IMR-90 (cell line): ENCODE measurements at regions not wholly inside any gene's neighbourhood (a gene's known extent, or its start where the extent isn't known, plus 50 kb on each side); places are given as distances from the start of the nearest gene placed in this dataset.

Experiments
- ATAC-seq: fragments of 200-7000 bp; cut with Tn5 transposase; 2 replicates; pipeline ENCODE4 v1.9.1; 2020; ENCODE audit warnings: low read depth, mild to moderate bottlenecking, moderate library complexity
- BruUV-seq: library from RNA; stranded (reverse); fragments of 400-500 nt; replicated peaks from 2 replicates; lab custom pipeline; 2021; lab: Mats Ljungman, UMichigan
- CTCF ChIA-PET: fragments of 300-600 bp; formaldehyde crosslinking; extraction: SDS; loops from one replicate; lab custom pipeline; 2021; ENCODE audit warnings: antibody characterized with exemption; lab: Yijun Ruan, JAX
- POLR2A ChIA-PET: fragments of 300-600 bp; sonication (Branson Sonifier 250); formaldehyde crosslinking; loops from one replicate; lab custom pipeline; 2022; ENCODE audit warnings: antibody characterized with exemption; ENCODE audit not compliant: unreplicated experiment; lab: Charles Lee
- DNase-seq: peaks from one replicate; pipeline ENCODE4 v3.0.0; 2013
- H2AFZ ChIP-seq: replicated peaks from 2 replicates; pipeline ENCODE3; 2013; ENCODE audit warnings: low read length, mild to moderate bottlenecking; ENCODE audit not compliant: poor library complexity
- H2AK5ac ChIP-seq: 2 replicates; pipeline ENCODE4 v1.6.1; 2013; ENCODE audit warnings: low read depth, low read length, inconsistent platforms
- H2AK9ac ChIP-seq: replicated peaks from 2 replicates; pipeline ENCODE3; 2013; ENCODE audit warnings: mild to moderate bottlenecking, low read depth, low read length, moderate library complexity; ENCODE audit not compliant: poor library complexity
- H2BK120ac ChIP-seq: 2 replicates; pipeline ENCODE4 v1.6.1; 2013; ENCODE audit warnings: low read depth, low read length, inconsistent platforms
- H2BK15ac ChIP-seq: 3 replicates; pipeline ENCODE4 v1.6.1; 2013; ENCODE audit warnings: low read depth, low read length, inconsistent platforms
- H2BK20ac ChIP-seq: 2 replicates; pipeline ENCODE4 v1.6.1; 2013; ENCODE audit warnings: low read depth, mild to moderate bottlenecking, inconsistent platforms, low read length, moderate library complexity
- H2BK5ac ChIP-seq: 2 replicates; pipeline ENCODE4 v1.6.1; 2013; ENCODE audit warnings: mild to moderate bottlenecking, low read depth, low read length, inconsistent platforms; ENCODE audit not compliant: poor library complexity, severe bottlenecking
- H3K14ac ChIP-seq: replicated peaks from 2 replicates; pipeline ENCODE4 v1.6.1; 2013; ENCODE audit warnings: low read depth, low read length, inconsistent platforms
- H3K18ac ChIP-seq: 2 replicates; pipeline ENCODE4 v1.6.1; 2013; ENCODE audit warnings: low read depth, low read length, control low read depth
- H3K23ac ChIP-seq: 2 replicates; pipeline ENCODE4 v1.6.1; 2013; ENCODE audit warnings: low read depth, low read length, inconsistent platforms
- H3K27ac ChIP-seq: 2 replicates; pipeline ENCODE4 v1.5.1; 2013; ENCODE audit warnings: mild to moderate bottlenecking, control low read depth, low read length; ENCODE audit not compliant: insufficient read depth
- H3K27me3 ChIP-seq: 2 replicates; pipeline ENCODE4 v1.6.1; 2013; ENCODE audit warnings: low read length; ENCODE audit not compliant: control insufficient read depth, insufficient read depth
- H3K36me3 ChIP-seq: 2 replicates; pipeline ENCODE4 v1.6.1; 2013; ENCODE audit warnings: low read length, mixed read lengths; ENCODE audit not compliant: control insufficient read depth, insufficient read depth
- H3K4ac ChIP-seq: 2 replicates; pipeline ENCODE4 v1.6.1; 2013; ENCODE audit warnings: low read depth, low read length, inconsistent platforms
- H3K4me1 ChIP-seq: 2 replicates; pipeline ENCODE4 v1.6.1; 2013; ENCODE audit warnings: low read length, mixed read lengths; ENCODE audit not compliant: control insufficient read depth, insufficient read depth
- H3K4me2 ChIP-seq: 2 replicates; pipeline ENCODE4 v1.6.1; 2013; ENCODE audit warnings: low read depth, mild to moderate bottlenecking, control low read depth, low read length, moderate library complexity
- H3K4me3 ChIP-seq: 2 replicates; pipeline ENCODE4 v1.5.1; 2013; ENCODE audit warnings: low read depth, mild to moderate bottlenecking, control low read depth, low read length, moderate library complexity; ENCODE audit not compliant: insufficient read depth
- H3K56ac ChIP-seq: 2 replicates; pipeline ENCODE4 v1.6.1; 2013; ENCODE audit warnings: low read length, inconsistent platforms; ENCODE audit not compliant: insufficient read depth; ENCODE audit errors: extremely low read depth
- H3K79me1 ChIP-seq, 2 experiments: 2 replicates each; pipeline ENCODE4 v1.6.1; 2013; ENCODE audit warnings: low read length in 2 of 2, inconsistent platforms in 1 of 2, low read depth in 1 of 2
- H3K9ac ChIP-seq: 2 replicates; pipeline ENCODE4 v1.6.1; 2013; ENCODE audit warnings: low read depth, low read length, control low read depth
- H3K9me1 ChIP-seq: 2 replicates; pipeline ENCODE4 v1.6.1; 2013; ENCODE audit warnings: low read length, inconsistent platforms; ENCODE audit not compliant: insufficient read depth
- H3K9me3 ChIP-seq: 2 replicates; pipeline ENCODE4 v1.6.1; 2013; ENCODE audit warnings: low read length; ENCODE audit not compliant: control insufficient read depth, insufficient read depth
- H4K20me1 ChIP-seq: 2 replicates; pipeline ENCODE4 v1.6.1; 2013; ENCODE audit warnings: low read length, inconsistent platforms; ENCODE audit not compliant: insufficient read depth
- H4K5ac ChIP-seq: 2 replicates; pipeline ENCODE4 v1.6.1; 2013; ENCODE audit warnings: mild to moderate bottlenecking, low read depth, low read length, control low read depth
- H4K8ac ChIP-seq, 2 experiments: 2 replicates each; pipeline ENCODE4 v1.6.1; 2013; ENCODE audit warnings: low read depth in 2 of 2, low read length in 2 of 2, control low read depth in 1 of 2, inconsistent platforms in 1 of 2
- H4K91ac ChIP-seq: 2 replicates; pipeline ENCODE4 v1.6.1; 2013; ENCODE audit warnings: low read depth, low read length, inconsistent platforms; ENCODE audit not compliant: insufficient read depth
- BHLHE40 ChIP-seq: fragments of 150-350 bp; IDR thresholded peaks from 2 replicates; pipeline ENCODE4 v1.6.1; 2016; ENCODE audit warnings: mild to moderate bottlenecking, low read depth, low read length
- CEBPB ChIP-seq: IDR thresholded peaks from 2 replicates; pipeline ENCODE4 v1.6.1; 2012; ENCODE audit warnings: low read depth, low read length, improper control_type of control experiment
- CHD1 ChIP-seq: IDR thresholded peaks from 2 replicates; pipeline ENCODE4 v1.6.1; 2012; ENCODE audit warnings: low read depth, low read length, improper control_type of control experiment
- CTCF ChIP-seq: conservative IDR thresholded peaks from 2 replicates; pipeline ENCODE4 v1.5.1; 2012; ENCODE audit warnings: mild to moderate bottlenecking, low read depth, low read length, improper control_type of control experiment
- FOS ChIP-seq: fragments of 150-350 bp; IDR thresholded peaks from 2 replicates; pipeline ENCODE4 v1.6.1; 2016; ENCODE audit warnings: low read depth, low read length
- MAFK ChIP-seq: IDR thresholded peaks from 2 replicates; pipeline ENCODE4 v1.6.1; 2012; ENCODE audit warnings: low read depth, low read length, improper control_type of control experiment
- MAZ ChIP-seq: IDR thresholded peaks from 2 replicates; pipeline ENCODE4 v1.6.1; 2012; ENCODE audit warnings: low read depth, mild to moderate bottlenecking, low read length, improper control_type of control experiment, moderate library complexity, borderline replicate concordance
- MXI1 ChIP-seq: IDR thresholded peaks from 2 replicates; pipeline ENCODE4 v1.6.1; 2012; ENCODE audit warnings: low read depth, mild to moderate bottlenecking, low read length, moderate library complexity, borderline replicate concordance
- NFE2L2 ChIP-seq: fragments of 150-350 bp; IDR thresholded peaks from 2 replicates; pipeline ENCODE4 v1.6.1; 2016; ENCODE audit warnings: low read depth, mild to moderate bottlenecking, low read length
- POLR2A ChIP-seq: IDR thresholded peaks from 2 replicates; pipeline ENCODE4 v1.6.1; 2012; ENCODE audit warnings: mild to moderate bottlenecking, low read depth, low read length
- RAD21 ChIP-seq: IDR thresholded peaks from 2 replicates; pipeline ENCODE4 v1.6.1; 2012; ENCODE audit warnings: low read length, improper control_type of control experiment
- RCOR1 ChIP-seq: IDR thresholded peaks from 2 replicates; pipeline ENCODE4 v1.6.1; 2012; ENCODE audit warnings: mild to moderate bottlenecking, low read length, improper control_type of control experiment; ENCODE audit not compliant: insufficient replicate concordance
- RFX5 ChIP-seq: IDR thresholded peaks from 2 replicates; pipeline ENCODE4 v1.8.0; 2012; ENCODE audit warnings: low read depth, mild to moderate bottlenecking, low read length, moderate library complexity
- SMC3 ChIP-seq: fragments of 150-350 bp; IDR thresholded peaks from 2 replicates; pipeline ENCODE4 v1.6.1; 2016; ENCODE audit warnings: low read depth, mild to moderate bottlenecking, antibody characterized with exemption, low read length, moderate library complexity
- USF2 ChIP-seq: fragments of 150-350 bp; IDR thresholded peaks from 2 replicates; pipeline ENCODE4 v1.6.1; 2017; ENCODE audit warnings: mild to moderate bottlenecking, antibody characterized with exemption, low read length, low read depth
- whole genome bisulfite sequencing, 2 experiments: methylation state at CpG; one replicate each; pipeline versions ENCODE4 v1.1.5 to v1.1.7; 2013; ENCODE audit warnings: missing lambda C conversion rate in 2 of 2; ENCODE audit not compliant: insufficient read length in 1 of 2; ENCODE audit errors: extremely low coverage in 2 of 2; 5-methylcytosine and 5-hydroxymethylcytosine counted together
- dilution Hi-C: fragments of 300-500 bp; cut with HindIII; formaldehyde crosslinking; loops from one replicate; pipeline ENCODE4 v1.14.3; 2018; ENCODE audit warnings: low sequenced_read_pairs; ENCODE audit not compliant: unreplicated experiment
- in situ Hi-C: fragments of 300-500 bp; cut with MboI; formaldehyde crosslinking; loops from 3 replicates; pipeline ENCODE4 v1.14.3; 2019; ENCODE audit warnings: low sequenced_read_pairs, inconsistent platforms, mixed read lengths
- intact Hi-C: fragments of 100-400 bp; cut with micrococcal nuclease; formaldehyde crosslinking; loops from 2 replicates; pipeline ENCODE4 v1.10.0; 2022
- TF ChIP-seq, protein P1 (sequence below): fragments of 150-350 bp; IDR thresholded peaks from 2 replicates; pipeline ENCODE4 v1.6.1; 2016; ENCODE audit warnings: low read depth, mild to moderate bottlenecking, low read length, moderate library complexity, borderline replicate concordance

GRCh38 chr2:239714116-239714515 is 311.0 kb downstream of the NDUFA10 start:
- Histone ChIP-seq H3K36me3 (no peaks in the 10 kb centered on the region), H2BK15ac (no peak overlapping the region), H4K8ac (no peak overlapping the region), H3K79me1 (no peaks in the 10 kb centered on the region), H3K14ac (no peak overlapping the region), H3K56ac (no peak overlapping the region), H3K27me3 (no peaks in the 10 kb centered on the region), H3K9ac (no peak overlapping the region), H4K20me1 (no peaks in the 10 kb centered on the region), H3K23ac (no peak overlapping the region), H3K4me3 (no peak overlapping the region), H3K27ac (no peak overlapping the region), H2AFZ (no peak overlapping the region), H3K9me1 (no peaks in the 10 kb centered on the region), H3K4ac (no peak overlapping the region), H2BK20ac (no peak overlapping the region), H3K4me1 (no peaks in the 10 kb centered on the region), H2BK120ac (no peak overlapping the region), H3K18ac (no peak overlapping the region), H2AK9ac (no peak overlapping the region), H3K4me2 (no peak overlapping the region), H4K5ac (no peak overlapping the region), H4K91ac (no peak overlapping the region), H2AK5ac (no peak overlapping the region), H2BK5ac (no peak overlapping the region), H3K9me3 (peaks cover 34% of the 10 kb centered on the region)
- no TSS peak for BruUV-seq
- POLR2A ChIA-PET: no interaction called here
- in situ Hi-C loops (no loop called here), intact Hi-C loops (no loop called here), dilution Hi-C loops (no loop called here)
- no peak for TF ChIP-seq CTCF
- TF ChIP-seq CHD1: no peak
- TF ChIP-seq MAFK: no peak
- no peak for TF ChIP-seq USF2
- TF ChIP-seq, protein P1, sequence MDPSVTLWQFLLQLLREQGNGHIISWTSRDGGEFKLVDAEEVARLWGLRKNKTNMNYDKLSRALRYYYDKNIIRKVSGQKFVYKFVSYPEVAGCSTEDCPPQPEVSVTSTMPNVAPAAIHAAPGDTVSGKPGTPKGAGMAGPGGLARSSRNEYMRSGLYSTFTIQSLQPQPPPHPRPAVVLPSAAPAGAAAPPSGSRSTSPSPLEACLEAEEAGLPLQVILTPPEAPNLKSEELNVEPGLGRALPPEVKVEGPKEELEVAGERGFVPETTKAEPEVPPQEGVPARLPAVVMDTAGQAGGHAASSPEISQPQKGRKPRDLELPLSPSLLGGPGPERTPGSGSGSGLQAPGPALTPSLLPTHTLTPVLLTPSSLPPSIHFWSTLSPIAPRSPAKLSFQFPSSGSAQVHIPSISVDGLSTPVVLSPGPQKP: no peak
- no peak for TF ChIP-seq NFE2L2
- TF ChIP-seq RFX5: no peak
- no peak for TF ChIP-seq RAD21
- TF ChIP-seq MAZ: no peak
- TF ChIP-seq SMC3: no peak
- no peak for TF ChIP-seq CEBPB
- no peak for TF ChIP-seq RCOR1
- TF ChIP-seq MXI1: no peak
- TF ChIP-seq POLR2A: no peak
- TF ChIP-seq FOS: no peak
- TF ChIP-seq BHLHE40: no peak
- CTCF ChIA-PET: no interaction called here
- no CpG with 5 or more reads among the region's 6 CpGs for WGBS, 2 experiments
- ATAC-seq (no peak), DNase-seq (no peak)
